NCI-H345 treated with DMSO at 0.1 percent for 48 hours (cell line): ENCODE measurements at regions not wholly inside any gene's neighbourhood (a gene's known extent, or its start where the extent isn't known, plus 50 kb on each side); places are given as distances from the start of the nearest gene placed in this dataset.

ENCODE experiments used
- DNase-seq: peaks from one replicate; lab custom pipeline; 2025; ENCODE audit not compliant: unreplicated experiment; lab: John Stamatoyannopoulos, UW

DNA sequence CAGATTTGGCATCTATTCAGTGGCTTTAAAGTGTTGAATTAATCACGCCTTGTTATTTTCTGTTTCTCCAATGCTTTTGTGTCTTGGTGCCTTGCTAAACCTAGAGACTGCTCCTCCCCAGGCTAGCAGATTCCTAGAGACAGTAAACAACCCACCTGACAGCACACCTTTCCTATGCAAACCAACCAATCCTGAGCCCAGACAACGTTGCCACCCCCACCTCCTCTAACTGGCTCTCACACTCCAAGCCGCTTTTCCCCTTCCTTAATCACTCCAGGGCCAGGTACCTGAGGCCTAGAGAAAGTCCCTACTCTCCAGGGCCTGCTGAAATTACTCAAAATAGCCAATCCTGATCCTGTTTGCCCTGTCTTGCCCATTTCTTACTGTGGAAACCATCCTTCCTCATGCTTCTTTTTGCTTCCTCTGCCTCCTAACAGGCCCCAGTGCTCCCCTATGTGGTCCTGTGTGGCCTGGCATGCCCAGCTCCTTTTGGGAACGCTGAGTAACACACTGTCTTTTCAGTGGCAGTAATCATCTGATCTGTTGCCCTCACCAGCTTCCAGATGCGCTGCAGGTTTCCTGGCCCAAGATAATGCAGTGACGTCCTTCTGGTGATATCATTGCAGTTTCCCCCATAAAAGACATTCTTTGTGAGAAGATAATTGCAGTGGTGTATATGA lies 53.4 kb downstream of the GAS1 start:
- no peak for DNase-seq

DNA sequence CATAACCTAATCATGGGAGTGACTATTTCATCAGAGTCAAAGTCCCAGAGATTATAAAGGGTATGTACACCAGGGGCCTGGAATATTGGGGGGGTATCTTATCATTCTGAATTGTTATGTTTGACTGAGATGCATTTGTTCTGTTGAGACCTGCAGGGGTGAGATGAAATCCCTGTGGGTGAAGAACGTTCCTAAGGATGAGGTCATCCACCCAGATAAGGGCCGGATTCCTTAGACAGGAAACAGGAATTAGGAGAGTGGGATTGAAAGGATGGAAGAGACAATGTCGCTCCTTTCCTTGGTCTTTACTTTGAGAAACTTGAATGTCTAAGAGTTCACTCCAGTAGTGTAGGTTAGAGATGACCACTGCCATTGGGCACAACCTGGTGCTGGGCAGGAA lies 54.7 kb downstream of the GAS1 start:
- DNase-seq, result no peak

DNA sequence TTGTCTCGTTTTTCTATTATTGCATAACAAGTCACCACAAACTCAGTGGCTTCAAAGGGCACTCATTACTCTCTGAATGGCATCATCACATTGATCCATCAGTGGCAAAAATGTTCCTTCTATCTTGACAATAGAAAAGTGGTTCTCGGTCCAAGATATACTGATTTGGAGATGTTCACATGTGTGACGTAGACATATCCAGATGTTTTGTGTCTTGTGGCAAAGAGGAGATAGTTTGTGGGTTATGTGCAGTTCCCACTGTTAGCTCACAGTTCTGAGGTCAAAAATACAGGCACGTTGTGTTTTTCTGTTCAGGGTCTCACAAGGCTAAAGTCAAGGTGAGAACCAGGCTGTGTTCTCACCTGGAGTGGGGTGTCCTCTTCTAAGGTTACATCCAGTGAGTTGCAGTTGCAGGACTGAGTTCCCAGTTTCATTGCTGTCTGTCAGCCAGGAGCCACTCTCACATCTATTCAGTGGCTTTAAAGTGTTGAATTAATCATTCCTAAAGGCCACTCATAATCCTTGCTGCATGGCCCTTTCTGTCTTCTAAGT lies 55.3 kb downstream of the GAS1 start:
- DNase-seq, result no peak

DNA sequence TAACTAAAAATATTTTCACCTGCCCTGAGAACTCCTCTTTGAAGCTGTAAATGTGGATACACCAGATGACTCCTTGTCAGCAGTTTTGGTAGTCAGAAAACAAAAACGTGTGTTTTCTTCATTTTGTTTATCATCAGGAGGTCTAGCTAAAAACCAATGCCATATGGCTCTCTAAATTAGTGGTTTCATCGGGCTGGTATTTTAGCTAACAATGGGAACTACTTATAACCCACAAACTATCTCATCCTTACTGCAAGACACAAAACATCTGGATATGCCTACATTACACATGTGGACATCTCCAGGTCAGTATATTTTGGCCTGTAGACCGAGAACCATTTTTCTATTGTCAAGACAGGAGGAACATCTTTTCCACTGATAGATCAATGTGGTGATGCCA lies 56.2 kb downstream of the GAS1 start:
- no peak for DNase-seq

GRCh38 chr9:86885232-86885631 lies 62.1 kb downstream of the GAS1 start:
- no peak for DNase-seq

DNA sequence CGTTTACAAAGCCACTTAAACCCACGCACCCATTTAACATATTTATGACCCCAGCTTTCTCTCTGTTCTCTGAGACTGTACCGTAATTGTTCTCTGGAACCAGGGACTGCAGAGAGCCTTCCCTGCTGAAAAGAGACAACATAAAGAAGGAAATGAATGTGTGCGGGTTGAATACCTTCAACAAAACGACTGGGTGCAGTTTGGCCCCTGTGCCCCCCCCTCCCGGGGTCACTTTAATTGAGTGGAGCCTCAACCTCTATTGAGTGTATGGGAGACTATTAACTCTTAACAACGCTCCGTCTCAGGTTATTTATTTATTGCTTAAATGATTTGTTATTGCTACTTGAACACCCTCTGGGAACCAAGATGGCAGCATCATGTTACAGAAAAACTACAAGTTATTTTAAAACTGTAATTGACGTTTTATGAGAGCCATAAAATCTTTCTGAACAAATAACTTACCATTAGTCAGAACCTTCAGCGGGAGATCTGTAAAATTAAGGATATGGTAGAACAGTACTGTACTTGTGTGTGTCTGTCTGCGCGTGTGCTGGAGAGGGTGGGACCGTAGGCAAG lies 70.6 kb downstream of the GAS1 start:
- no peak for DNase-seq

GRCh38 chr9:86868616-86869015 lies 78.7 kb downstream of the GAS1 start:
- DNase-seq, result no peak

DNA sequence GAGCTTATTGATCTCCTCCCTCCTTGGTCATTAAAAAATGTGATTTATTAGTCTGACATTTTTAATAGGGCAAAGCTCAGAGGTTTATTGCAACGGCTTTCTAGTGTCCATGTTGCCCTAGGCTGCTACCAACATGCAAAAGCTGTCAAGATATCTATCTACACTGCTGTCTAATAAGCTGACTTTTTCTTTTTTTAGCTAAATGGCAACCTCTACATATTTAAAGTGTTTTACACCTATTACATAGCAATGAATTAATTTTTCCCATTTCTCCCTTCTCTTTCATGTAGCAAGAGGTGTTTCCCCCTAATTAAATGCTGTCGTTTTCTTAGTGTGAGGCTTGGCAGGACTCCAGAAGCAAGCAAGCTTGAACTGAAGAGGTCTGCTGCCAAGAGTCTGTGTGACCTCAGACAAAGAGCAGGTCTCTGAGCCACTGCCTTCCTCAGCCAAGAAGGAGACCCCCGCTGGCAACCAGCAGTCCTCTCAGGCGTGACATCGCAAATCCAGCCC lies 79.4 kb downstream of the GAS1 start:
- DNase-seq, result no peak

DNA sequence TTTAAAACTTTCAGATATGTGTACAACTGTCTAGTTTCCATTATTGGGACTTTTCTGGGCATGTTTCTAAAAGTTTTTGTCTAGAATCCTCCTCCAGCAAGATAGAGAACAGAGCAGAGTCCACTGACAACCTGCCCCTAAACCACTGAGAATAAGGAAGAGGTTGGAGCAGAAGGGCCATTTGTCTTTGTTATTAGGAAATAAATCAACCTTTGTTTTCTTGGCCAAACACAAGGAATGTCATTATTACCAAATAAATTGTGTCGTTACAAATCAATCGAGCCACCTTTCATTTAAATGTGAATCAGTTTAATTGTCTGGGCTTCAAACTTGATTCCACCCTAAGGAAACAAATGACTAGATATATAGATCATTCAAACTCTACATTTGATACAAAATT lies 81.4 kb downstream of the GAS1 start:
- no peak for DNase-seq

DNA sequence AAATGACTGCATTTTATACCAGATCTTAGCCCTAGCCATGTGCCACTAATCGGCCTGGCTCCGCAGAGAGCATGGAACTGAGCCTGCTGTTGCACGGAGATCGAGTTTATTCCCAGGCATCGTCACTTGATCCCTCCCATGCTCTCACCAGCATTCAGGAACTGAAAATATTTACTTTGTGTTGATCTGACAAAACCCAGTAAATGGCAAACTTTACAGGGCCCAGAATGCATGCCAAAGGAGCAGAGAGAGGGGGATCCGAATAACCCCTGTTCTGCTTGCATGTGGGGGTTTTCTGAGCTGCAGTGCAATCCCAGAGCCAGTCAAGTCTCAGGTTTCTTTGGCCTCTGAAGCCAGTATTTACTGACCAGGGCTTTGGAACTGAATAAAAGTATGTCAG lies 87.3 kb downstream of the GAS1 start:
- no peak for DNase-seq

- no peak for DNase-seq
Measured at GRCh38 chr9:86859056-86859455, 88.2 kb downstream of the GAS1 start.

GRCh38 chr9:86858009-86858408 lies 89.3 kb downstream of the GAS1 start:
- no peak for DNase-seq

GRCh38 chr9:86856259-86856658 lies 91.0 kb downstream of the GAS1 start:
- no peak for DNase-seq

GRCh38 chr9:86854898-86855523 lies 92.3 kb downstream of the GAS1 start:
- DNase-seq, result no peak

DNA sequence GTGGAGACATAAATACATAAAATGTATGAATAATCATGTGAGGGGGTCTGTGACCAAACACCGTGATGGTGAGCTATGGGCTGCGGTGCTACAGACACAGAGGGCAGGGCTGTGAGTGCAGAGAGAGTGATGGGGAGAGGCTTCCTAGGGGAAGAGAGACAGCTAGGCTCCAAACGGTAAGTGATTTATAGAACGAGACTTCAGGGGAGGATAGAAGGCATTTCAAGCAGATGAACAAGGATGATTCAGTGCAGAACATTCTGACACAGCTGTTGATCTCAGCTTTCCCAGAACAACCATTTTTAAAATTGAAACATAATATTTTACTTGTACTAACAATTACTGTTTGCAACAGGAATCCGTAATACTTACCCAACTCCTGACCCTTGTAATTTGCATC lies 100.7 kb downstream of the GAS1 start:
- no peak for DNase-seq

DNA sequence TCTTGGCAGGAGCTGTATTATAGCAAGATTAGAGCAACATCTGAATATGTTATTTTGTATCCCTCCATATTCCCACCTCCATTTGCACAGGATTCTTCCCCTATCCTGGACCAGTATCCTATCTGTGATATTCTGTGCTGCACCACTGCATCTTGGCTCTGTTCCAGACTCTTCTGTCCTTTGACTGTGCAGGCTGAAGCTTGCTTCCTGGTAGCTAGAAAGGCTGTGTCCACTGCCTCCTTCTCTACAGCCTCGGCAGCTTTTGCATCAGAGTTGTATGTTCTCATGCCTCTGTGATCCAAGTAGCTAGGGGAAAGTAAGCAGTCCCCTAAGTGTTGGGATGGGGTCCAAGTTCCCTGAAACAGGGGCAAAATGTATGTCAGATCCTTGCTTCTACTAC lies 104.1 kb downstream of the GAS1 start:
- DNase-seq, result no peak

DNA sequence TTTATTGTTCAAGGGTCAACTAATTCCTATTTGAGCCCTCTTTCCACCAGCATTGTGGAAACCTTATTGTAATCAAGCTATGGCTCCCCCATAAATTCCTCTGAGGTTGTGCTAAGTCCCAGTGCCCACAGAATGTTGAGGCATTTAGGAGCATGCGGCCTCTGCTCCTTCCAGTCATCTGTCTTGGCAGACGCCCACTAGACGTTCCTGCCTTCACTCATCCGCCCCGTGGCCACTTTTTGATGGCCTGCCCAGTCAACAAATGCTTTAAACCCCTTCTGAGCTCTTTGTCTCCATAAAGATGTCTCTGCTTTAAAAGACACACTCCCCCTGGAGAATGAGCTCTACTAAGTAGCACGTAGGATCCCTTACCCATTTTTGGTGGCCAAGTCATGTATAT lies 104.7 kb downstream of the GAS1 start:
- DNase-seq, result no peak

DNA sequence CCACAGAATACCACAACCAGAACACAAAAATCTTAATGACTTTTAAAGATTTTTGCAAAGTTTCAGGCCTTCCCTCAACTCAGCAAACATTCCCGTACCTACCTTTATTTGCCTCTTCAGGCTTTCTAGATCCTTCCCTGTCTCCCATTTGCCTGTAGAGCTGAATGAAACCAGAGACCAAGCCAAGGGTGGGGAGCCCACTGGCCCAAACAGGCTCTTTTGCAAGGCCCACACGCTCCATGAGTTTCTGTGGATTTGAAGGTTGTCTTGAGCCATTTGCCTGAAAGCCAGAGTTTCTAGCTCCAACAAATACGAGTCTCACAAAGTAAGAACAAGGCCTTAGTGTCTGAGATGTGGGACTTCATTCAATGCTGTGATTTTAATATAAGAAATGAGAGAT lies 107.8 kb downstream of the GAS1 start:
- DNase-seq, result no peak

DNA sequence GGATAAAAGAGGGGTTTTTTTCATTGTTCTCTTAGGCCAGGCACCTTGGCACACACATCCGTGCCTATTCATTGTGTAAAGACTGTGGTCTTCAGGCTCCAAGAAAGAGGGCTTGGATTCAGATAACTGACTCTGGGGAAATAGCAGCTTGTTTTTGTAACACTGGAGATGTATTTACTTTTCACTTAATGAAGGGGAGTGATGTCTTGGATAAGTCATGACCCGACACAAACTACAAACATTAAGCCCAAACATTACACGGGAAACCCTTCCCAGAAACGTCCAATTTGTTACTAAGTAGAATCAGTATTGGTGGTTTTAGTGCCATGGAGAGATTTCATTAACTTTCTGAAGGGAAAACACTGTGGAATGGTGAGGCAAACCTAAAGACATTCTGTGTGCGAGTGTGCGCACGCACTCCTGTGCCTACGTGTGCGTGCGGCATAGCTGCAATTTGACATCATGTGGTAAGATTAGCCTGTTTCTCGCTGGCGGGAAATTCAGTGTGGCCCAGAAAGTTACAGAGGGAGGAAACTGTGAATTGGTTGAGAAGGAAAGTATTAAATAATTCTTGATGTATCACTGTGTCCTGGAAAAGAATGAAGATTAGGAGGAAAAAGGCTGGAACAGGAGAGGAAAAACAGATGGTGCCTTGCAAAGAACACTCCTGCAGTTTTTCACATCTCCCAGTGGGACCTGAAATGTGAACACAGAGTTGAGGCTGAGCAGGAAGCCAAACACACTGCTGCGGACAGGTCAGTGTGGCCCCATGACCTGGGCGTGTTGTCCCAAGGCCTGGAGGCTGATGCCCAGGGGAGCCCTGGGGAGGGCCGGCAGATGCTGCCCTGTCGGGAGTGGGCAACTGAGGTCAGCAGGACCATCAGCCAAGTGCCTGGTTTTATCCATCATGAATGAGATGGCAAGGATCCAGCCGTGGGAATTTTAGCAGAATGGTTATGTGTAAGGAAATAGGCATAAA lies 108.5 kb downstream of the GAS1 start:
- no peak for DNase-seq

DNA sequence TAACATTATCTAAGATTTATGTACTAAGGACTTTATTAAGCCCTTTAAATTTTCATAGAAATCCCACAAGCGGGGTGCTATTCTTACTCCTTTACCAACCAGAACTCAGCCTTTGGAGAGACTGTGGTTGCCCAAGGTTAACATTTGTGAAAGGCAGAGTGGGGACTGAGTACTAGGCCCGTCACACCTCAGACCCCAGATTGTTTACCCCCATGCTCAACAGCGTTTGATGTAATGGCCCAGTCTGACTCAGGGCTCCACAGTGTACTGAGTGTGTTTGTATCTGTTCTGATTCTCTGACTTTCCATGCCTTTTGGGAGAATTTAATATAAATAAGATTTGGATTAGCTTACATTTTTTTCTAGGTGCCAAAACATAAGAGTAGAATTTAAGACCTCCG lies 110.0 kb downstream of the GAS1 start:
- no peak for DNase-seq

DNA sequence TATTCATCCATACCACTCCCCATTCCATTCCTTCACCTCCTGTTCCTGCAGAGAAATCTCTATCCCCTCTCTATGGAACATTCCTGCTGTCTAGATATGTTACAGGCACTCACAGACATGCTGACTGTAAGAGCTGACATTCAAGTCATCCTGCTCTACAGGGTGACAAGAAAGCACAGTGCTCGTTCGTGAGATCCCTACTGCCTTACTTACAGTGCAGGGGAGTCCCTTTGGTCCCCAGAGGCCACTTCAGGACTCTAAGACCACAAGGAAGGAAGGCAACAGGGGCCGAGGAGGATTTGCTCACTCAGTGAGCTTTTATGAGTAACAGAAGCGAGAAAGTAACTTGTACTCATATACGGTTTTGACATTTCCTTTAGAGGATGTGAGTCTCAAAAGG lies 110.5 kb downstream of the GAS1 start:
- no peak for DNase-seq
